ENCODE measurements at regions not wholly inside any gene's neighbourhood (a gene's known extent, or its start where the extent isn't known, plus 50 kb on each side); places are given as distances from the start of the nearest gene placed in this dataset.

DNA sequence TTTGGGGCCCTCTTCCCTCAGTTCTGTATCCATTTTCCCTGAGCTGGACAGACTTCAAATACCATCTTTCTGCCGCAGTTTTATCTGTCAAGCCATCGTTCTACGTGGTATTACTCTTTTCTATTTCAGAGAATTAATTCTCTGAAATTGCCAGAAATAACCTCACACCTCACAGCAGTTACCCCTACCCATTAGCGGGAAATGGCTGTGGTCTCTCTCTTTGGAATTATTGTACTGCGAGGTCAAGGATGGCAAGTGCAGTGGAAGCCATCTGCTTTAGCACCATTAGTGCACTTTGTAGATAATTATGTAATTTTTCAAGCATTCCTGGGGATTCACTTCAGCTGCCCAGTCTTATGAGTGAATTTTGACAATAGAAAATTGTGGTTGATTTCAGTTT lies 147.8 kb upstream of the CDH4 start:
- TF ChIP-seq EZH2phosphoT487 (IDR thresholded peaks at IDR 0.05; ENCODE audit: low read length) (no peak), EZH2 (optimal IDR thresholded peaks at IDR 0.05; ENCODE audit: low read depth, low read length) (no peak)
- TF ChIP-seq, protein P1, sequence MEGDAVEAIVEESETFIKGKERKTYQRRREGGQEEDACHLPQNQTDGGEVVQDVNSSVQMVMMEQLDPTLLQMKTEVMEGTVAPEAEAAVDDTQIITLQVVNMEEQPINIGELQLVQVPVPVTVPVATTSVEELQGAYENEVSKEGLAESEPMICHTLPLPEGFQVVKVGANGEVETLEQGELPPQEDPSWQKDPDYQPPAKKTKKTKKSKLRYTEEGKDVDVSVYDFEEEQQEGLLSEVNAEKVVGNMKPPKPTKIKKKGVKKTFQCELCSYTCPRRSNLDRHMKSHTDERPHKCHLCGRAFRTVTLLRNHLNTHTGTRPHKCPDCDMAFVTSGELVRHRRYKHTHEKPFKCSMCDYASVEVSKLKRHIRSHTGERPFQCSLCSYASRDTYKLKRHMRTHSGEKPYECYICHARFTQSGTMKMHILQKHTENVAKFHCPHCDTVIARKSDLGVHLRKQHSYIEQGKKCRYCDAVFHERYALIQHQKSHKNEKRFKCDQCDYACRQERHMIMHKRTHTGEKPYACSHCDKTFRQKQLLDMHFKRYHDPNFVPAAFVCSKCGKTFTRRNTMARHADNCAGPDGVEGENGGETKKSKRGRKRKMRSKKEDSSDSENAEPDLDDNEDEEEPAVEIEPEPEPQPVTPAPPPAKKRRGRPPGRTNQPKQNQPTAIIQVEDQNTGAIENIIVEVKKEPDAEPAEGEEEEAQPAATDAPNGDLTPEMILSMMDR (IDR thresholded peaks at IDR 0.05; ENCODE audit: low read length), result no peak
- H3K4me1 ChIP-seq (ENCODE audit: low read length), result no peaks in the 10 kb centered on the region
- H3K27me3 ChIP-seq (replicated peaks; ENCODE audit: insufficient read depth, low read length), result peaks cover 7% of the 10 kb centered on the region; the same call in 1 of the 2 replicates
- no peak overlapping the region for H3K4me3 ChIP-seq (ENCODE audit: low read length)
- no peak for DNase-seq
- H3F3A ChIP-seq (ENCODE audit: insufficient read depth, low read length), result no peaks in the 10 kb centered on the region
- no peak overlapping the region for H2AFZ ChIP-seq (ENCODE audit: low read length)
- no peak overlapping the region for H3K9ac ChIP-seq (ENCODE audit: low read length)
- no peaks in the 10 kb centered on the region for H4K20me1 ChIP-seq (ENCODE audit: insufficient read depth, low read length)
- H3K79me2 ChIP-seq (ENCODE audit: low read length), result no peaks in the 10 kb centered on the region
- no peak overlapping the region for H3K27ac ChIP-seq (ENCODE audit: low read length)
- no peaks in the 10 kb centered on the region for H3K9me3 ChIP-seq (replicated peaks; ENCODE audit: insufficient read depth, low read length)
- no peaks in the 10 kb centered on the region for H3K36me3 ChIP-seq (replicated peaks; ENCODE audit: insufficient read depth, low read length)
- H3K4me2 ChIP-seq (ENCODE audit: low read depth, low read length), result no peak overlapping the region
- no peaks in the 10 kb centered on the region for H3K9me2 ChIP-seq (replicated peaks; ENCODE audit: insufficient read depth, low read length)

DNA sequence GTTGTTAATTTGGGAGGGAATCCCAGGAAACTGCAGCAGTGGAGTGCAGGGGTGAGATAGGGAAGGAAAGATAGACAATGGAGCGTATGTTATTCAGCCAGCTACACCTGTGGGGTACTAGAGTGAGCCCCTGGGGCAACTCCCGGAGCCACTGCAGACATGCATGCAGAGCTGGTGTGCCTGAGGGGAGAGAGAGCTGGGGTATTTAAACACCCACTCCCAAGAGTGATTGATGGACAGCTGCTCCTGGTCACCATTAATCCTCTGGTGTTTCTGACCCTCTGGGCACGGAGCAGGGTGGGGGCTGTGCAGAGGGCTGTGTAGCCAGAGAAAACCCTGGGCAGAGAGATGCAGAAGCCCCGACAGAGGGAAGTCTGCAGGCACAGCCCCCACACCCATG lies 146.7 kb upstream of the CDH4 start:
- Histone ChIP-seq H3K27me3 (replicated peaks; ENCODE audit: insufficient read depth, low read length) (peaks cover 7% of the 10 kb centered on the region; the same call in 1 of the 2 replicates), H3K36me3 (replicated peaks; ENCODE audit: insufficient read depth, low read length) (no peaks in the 10 kb centered on the region), H3K9ac (ENCODE audit: low read length) (no peak overlapping the region), H3K27ac (ENCODE audit: low read length) (no peak overlapping the region), H4K20me1 (ENCODE audit: insufficient read depth, low read length) (no peaks in the 10 kb centered on the region), H3K9me3 (replicated peaks; ENCODE audit: insufficient read depth, low read length) (no peaks in the 10 kb centered on the region), H3K4me3 (ENCODE audit: low read length) (no peak overlapping the region), H3K9me2 (replicated peaks; ENCODE audit: insufficient read depth, low read length) (no peaks in the 10 kb centered on the region), H3F3A (ENCODE audit: insufficient read depth, low read length) (no peaks in the 10 kb centered on the region), H3K79me2 (ENCODE audit: low read length) (no peaks in the 10 kb centered on the region), H3K4me1 (ENCODE audit: low read length) (no peaks in the 10 kb centered on the region), H3K4me2 (ENCODE audit: low read depth, low read length) (no peak overlapping the region), H2AFZ (ENCODE audit: low read length) (no peak overlapping the region)
- DNase-seq, result no peak
- TF ChIP-seq EZH2phosphoT487 (IDR thresholded peaks at IDR 0.05; ENCODE audit: low read length) (no peak), EZH2 (optimal IDR thresholded peaks at IDR 0.05; ENCODE audit: low read depth, low read length) (no peak)
- TF ChIP-seq, protein P1 (IDR thresholded peaks at IDR 0.05; ENCODE audit: low read length), result no peak

DNA sequence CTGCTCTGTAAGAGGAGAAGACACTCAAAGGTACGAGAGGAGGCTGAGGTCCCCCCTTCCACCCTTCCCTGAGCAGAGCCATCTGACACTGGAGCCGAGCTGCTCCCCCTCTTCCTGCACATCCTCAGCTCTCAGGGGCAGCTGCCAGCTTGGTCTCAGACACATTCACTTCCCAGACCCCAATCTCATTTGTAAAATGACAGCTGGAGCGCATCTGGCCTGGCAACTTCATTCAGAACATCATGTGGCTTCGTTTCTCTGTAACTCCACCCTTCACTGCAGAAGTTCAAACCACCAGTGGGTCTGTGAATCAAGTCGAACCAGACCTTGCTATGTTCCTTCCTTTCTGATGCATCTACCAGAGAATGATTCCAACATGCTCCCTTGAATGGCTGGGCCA lies 145.6 kb upstream of the CDH4 start:
- H3K36me3 ChIP-seq (replicated peaks; ENCODE audit: insufficient read depth, low read length), result no peaks in the 10 kb centered on the region
- H3K4me1 ChIP-seq (ENCODE audit: low read length), result no peaks in the 10 kb centered on the region
- H3K9ac ChIP-seq (ENCODE audit: low read length), result no peak overlapping the region
- H3K27me3 ChIP-seq (replicated peaks; ENCODE audit: insufficient read depth, low read length), result peaks cover 7% of the 10 kb centered on the region; the same call in 1 of the 2 replicates
- no peaks in the 10 kb centered on the region for H3K79me2 ChIP-seq (ENCODE audit: low read length)
- H2AFZ ChIP-seq (ENCODE audit: low read length), result no peak overlapping the region
- no peak overlapping the region for H3K27ac ChIP-seq (ENCODE audit: low read length)
- H4K20me1 ChIP-seq (ENCODE audit: insufficient read depth, low read length), result no peaks in the 10 kb centered on the region
- no peaks in the 10 kb centered on the region for H3K9me3 ChIP-seq (replicated peaks; ENCODE audit: insufficient read depth, low read length)
- H3F3A ChIP-seq (ENCODE audit: insufficient read depth, low read length), result no peaks in the 10 kb centered on the region
- no peak overlapping the region for H3K4me2 ChIP-seq (ENCODE audit: low read depth, low read length)
- TF ChIP-seq EZH2phosphoT487 (IDR thresholded peaks at IDR 0.05; ENCODE audit: low read length) (no peak), EZH2 (optimal IDR thresholded peaks at IDR 0.05; ENCODE audit: low read depth, low read length) (no peak)
- TF ChIP-seq, protein P1 (IDR thresholded peaks at IDR 0.05; ENCODE audit: low read length), result no peak
- DNase-seq, result no peak
- H3K9me2 ChIP-seq (replicated peaks; ENCODE audit: insufficient read depth, low read length), result no peaks in the 10 kb centered on the region
- H3K4me3 ChIP-seq (ENCODE audit: low read length), result no peak overlapping the region
